Limb (tissue), 2 donors: ENCODE measurements at regions not wholly inside any gene's neighbourhood (a gene's known extent, or its start where the extent isn't known, plus 50 kb on each side); places are given as distances from the start of the nearest gene placed in this dataset.

ENCODE experiments used
- DNase-seq, 2 donors: peaks; one replicate each; pipeline ENCODE4 v3.0.0-alpha.2; 2016; ENCODE audit errors: extremely low spot score in 2 of 2

GRCh38 chr5:146940295-146940694 lies 61.7 kb upstream of the PPP2R2B start:
- DNase-seq: no peak

GRCh38 chr5:146944019-146944418 lies 65.5 kb upstream of the PPP2R2B start:
- no peak for DNase-seq

GRCh38 chr5:146944764-146945616 lies 66.4 kb upstream of the PPP2R2B start:
- no peak for DNase-seq

- no peak for DNase-seq
Observed at GRCh38 chr5:146945617-146946084, 67.1 kb upstream of the PPP2R2B start.

GRCh38 chr5:146947181-146947941 lies 68.8 kb upstream of the PPP2R2B start:
- no peak for DNase-seq

GRCh38 chr5:146948666-146949065 lies 70.1 kb upstream of the PPP2R2B start:
- DNase-seq: no peak

- DNase-seq: no peak
Observed at GRCh38 chr5:146952168-146952567, 73.6 kb upstream of the PPP2R2B start.

GRCh38 chr5:146956217-146956616 lies 77.7 kb upstream of the PPP2R2B start:
- DNase-seq: no peak

GRCh38 chr5:146959360-146959759 lies 80.8 kb upstream of the PPP2R2B start:
- DNase-seq: no peak

GRCh38 chr5:146962801-146963355 lies 84.3 kb upstream of the PPP2R2B start:
- no peak for DNase-seq

- DNase-seq: peak; percentile 62 to 75
Observed at GRCh38 chr5:146965761-146966659, 87.5 kb upstream of the PPP2R2B start.

GRCh38 chr5:146967646-146968045 lies 89.1 kb upstream of the PPP2R2B start:
- no peak for DNase-seq

GRCh38 chr5:146971401-146971800 lies 92.8 kb upstream of the PPP2R2B start:
- DNase-seq: no peak

GRCh38 chr5:146986469-146986868 lies 107.9 kb upstream of the PPP2R2B start:
- no peak for DNase-seq

- no peak for DNase-seq
Observed at GRCh38 chr5:146993876-146994530, 115.4 kb upstream of the PPP2R2B start.

- DNase-seq: no peak
Observed at GRCh38 chr5:146995878-146996277, 117.3 kb upstream of the PPP2R2B start.

GRCh38 chr5:147015405-147015804 lies 136.8 kb upstream of the PPP2R2B start:
- DNase-seq: no peak

- no peak for DNase-seq
Observed at GRCh38 chr5:147017191-147017590, 138.6 kb upstream of the PPP2R2B start.

- DNase-seq: no peak
Observed at GRCh38 chr5:147017621-147018020, 139.1 kb upstream of the PPP2R2B start.

GRCh38 chr5:147018812-147019211 lies 140.3 kb upstream of the PPP2R2B start:
- DNase-seq: no peak
